Ishikawa (cell line): ENCODE measurements at regions not wholly inside any gene's neighbourhood (a gene's known extent, or its start where the extent isn't known, plus 50 kb on each side); places are given as distances from the start of the nearest gene placed in this dataset.

Experiments
- CEBPB ChIP-seq: IDR thresholded peaks from 2 replicates; pipeline ENCODE4 v1.6.1; 2012
- CREB1 ChIP-seq: IDR thresholded peaks from 2 replicates; pipeline ENCODE4 v1.6.1; 2012; ENCODE audit warnings: low read depth
- EGR1 ChIP-seq: IDR thresholded peaks from 2 replicates; pipeline ENCODE4 v1.6.1; 2012
- EP300 ChIP-seq: IDR thresholded peaks from 2 replicates; pipeline ENCODE4 v1.6.1; 2012; ENCODE audit warnings: borderline replicate concordance
- FOXM1 ChIP-seq: IDR thresholded peaks from 2 replicates; pipeline ENCODE4 v1.6.1; 2012; ENCODE audit warnings: low read depth, borderline replicate concordance
- NFIC ChIP-seq: IDR thresholded peaks from 2 replicates; pipeline ENCODE4 v1.6.1; 2012
- RAD21 ChIP-seq: IDR thresholded peaks from 2 replicates; pipeline ENCODE4 v1.6.1; 2012; ENCODE audit warnings: low read depth
- TAF1 ChIP-seq: IDR thresholded peaks from 2 replicates; pipeline ENCODE4 v1.6.1; 2012; ENCODE audit warnings: low read depth, mild to moderate bottlenecking
- TCF12 ChIP-seq: IDR thresholded peaks from 2 replicates; pipeline ENCODE4 v1.6.1; 2012; ENCODE audit warnings: low read depth
- TEAD4 ChIP-seq: IDR thresholded peaks from 2 replicates; pipeline ENCODE4 v1.6.1; 2012
- YY1 ChIP-seq: IDR thresholded peaks from 2 replicates; pipeline ENCODE4 v1.6.1; 2012; ENCODE audit warnings: low read depth
- ZBTB7A ChIP-seq: IDR thresholded peaks from 2 replicates; pipeline ENCODE4 v1.6.1; 2012; ENCODE audit warnings: low read depth
- TF ChIP-seq, protein P1 (sequence below): IDR thresholded peaks from 2 replicates; pipeline ENCODE4 v1.6.1; 2012
- TF ChIP-seq, protein P2 (sequence below): IDR thresholded peaks from 2 replicates; pipeline ENCODE4 v1.6.1; 2012; ENCODE audit warnings: low read depth, mild to moderate bottlenecking
- TF ChIP-seq, protein P3 (sequence below): IDR thresholded peaks from 2 replicates; pipeline ENCODE4 v1.6.1; 2012

DNA sequence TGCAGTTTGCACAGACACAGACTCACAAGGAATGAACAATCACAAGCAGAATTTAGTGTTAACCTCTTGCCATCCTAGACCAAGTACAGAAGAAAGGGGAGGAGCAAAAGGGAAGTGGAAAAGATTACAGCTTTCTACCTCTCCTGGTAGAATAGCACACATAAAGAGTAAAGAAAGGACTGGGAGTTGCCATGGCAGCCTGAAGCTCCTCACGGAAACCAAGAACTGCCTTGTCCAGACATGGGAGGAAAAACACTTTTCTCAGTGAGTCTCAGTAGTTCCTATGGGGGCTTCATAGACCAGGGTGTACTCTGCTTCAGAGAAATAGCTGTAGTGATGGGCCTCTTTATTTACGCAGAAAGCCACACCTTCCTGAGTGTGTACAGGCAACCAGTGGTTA, 114.7 kb upstream of the GAP43 start:
- TF ChIP-seq RAD21, result no peak
- no peak for TF ChIP-seq TEAD4
- no peak for TF ChIP-seq EGR1
- TF ChIP-seq, protein P1, sequence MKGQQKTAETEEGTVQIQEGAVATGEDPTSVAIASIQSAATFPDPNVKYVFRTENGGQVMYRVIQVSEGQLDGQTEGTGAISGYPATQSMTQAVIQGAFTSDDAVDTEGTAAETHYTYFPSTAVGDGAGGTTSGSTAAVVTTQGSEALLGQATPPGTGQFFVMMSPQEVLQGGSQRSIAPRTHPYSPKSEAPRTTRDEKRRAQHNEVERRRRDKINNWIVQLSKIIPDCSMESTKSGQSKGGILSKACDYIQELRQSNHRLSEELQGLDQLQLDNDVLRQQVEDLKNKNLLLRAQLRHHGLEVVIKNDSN, result no peak
- no peak for TF ChIP-seq CREB1
- no peak for TF ChIP-seq YY1
- TF ChIP-seq, protein P2, sequence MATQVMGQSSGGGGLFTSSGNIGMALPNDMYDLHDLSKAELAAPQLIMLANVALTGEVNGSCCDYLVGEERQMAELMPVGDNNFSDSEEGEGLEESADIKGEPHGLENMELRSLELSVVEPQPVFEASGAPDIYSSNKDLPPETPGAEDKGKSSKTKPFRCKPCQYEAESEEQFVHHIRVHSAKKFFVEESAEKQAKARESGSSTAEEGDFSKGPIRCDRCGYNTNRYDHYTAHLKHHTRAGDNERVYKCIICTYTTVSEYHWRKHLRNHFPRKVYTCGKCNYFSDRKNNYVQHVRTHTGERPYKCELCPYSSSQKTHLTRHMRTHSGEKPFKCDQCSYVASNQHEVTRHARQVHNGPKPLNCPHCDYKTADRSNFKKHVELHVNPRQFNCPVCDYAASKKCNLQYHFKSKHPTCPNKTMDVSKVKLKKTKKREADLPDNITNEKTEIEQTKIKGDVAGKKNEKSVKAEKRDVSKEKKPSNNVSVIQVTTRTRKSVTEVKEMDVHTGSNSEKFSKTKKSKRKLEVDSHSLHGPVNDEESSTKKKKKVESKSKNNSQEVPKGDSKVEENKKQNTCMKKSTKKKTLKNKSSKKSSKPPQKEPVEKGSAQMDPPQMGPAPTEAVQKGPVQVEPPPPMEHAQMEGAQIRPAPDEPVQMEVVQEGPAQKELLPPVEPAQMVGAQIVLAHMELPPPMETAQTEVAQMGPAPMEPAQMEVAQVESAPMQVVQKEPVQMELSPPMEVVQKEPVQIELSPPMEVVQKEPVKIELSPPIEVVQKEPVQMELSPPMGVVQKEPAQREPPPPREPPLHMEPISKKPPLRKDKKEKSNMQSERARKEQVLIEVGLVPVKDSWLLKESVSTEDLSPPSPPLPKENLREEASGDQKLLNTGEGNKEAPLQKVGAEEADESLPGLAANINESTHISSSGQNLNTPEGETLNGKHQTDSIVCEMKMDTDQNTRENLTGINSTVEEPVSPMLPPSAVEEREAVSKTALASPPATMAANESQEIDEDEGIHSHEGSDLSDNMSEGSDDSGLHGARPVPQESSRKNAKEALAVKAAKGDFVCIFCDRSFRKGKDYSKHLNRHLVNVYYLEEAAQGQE, result no peak
- no peak for TF ChIP-seq EP300
- TF ChIP-seq TCF12, result no peak
- no peak for TF ChIP-seq ZBTB7A
- TF ChIP-seq CEBPB, result no peak
- TF ChIP-seq, protein P3, sequence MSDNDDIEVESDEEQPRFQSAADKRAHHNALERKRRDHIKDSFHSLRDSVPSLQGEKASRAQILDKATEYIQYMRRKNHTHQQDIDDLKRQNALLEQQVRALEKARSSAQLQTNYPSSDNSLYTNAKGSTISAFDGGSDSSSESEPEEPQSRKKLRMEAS, result no peak
- TF ChIP-seq TAF1, result no peak
- TF ChIP-seq FOXM1, result no peak
- no peak for TF ChIP-seq NFIC

DNA sequence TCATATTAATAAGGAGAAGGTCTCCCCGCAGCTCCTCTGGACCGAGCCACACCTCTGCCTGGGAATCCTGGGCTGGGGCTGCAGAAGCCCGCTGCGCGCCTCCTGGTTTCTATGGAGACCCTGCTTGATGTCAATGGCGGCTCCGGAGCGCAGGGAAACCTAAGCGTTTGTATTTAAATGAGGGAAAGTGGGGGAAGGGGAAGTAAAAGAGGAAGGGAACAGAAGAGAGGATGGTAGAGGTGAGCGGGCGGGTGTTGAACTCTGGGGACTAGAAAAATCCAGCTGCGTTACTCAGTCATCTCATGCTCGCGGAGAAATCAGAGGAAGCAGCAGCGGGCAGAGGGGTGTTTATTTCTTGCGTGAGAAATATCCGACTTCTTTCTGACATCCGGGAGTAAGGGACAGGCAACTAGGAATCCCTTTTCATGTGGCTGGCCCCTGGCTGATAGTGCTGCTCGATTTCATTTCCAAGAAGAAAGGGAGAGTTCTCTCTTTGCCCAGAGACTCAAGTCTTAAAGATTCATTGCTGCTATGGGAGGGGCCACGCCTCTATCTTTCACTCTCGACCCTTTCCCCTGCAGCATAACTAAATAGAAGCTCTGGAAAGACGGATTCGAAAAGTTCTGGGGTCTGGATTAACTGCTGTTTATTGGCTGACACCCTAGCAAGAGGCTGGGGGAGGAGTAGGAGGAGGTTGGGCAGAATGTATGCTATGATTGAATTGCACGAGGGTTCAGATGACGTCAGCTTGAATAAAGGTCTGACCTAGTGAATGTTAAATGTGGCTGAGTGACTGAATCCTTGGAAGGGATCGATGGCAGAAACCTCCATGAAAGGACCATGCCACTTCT, 110.5 kb upstream of the GAP43 start:
- TF ChIP-seq TEAD4 (peak; percentile 19; the same call in 1 of the 2 replicates), NFIC (no peak), CEBPB (no peak), ZBTB7A (0 out of 2 replicates have a peak, but pooled peaks have one; percentile 26), TAF1 (0 out of 2 replicates have a peak, but pooled peaks have one; percentile 34), YY1 (peak; percentile 79), CREB1 (peak; percentile 33; the same call in 1 of the 2 replicates), EGR1 (no peak)
- TF ChIP-seq, protein P3, result peak; percentile 2; the same call in 1 of the 2 replicates

DNA sequence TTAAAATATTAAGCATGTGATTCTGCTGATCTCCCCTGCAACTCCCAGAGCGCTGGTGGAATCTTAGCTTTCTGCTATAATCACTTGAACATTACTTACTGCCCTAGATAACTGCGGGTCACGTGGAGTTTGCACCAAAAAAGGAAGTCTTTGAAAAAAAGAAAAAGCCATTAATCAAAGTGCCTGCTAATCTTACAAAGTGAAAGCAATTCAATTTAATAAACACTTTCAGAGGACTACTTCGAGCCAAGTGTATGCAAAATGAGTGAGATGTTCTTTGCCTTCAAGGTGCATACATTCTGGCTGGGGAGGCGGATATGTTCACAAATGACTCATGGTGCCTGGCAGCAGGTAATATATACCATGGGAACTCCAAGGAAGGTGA, 109.9 kb upstream of the GAP43 start:
- TF ChIP-seq TEAD4 (no peak), TCF12 (no peak; the same call in 1 of the 2 replicates), CREB1 (no peak; the same call in 1 of the 2 replicates), NFIC (peak; percentile 28; the same call in 1 of the 2 replicates), FOXM1 (no peak), RAD21 (no peak), EGR1 (no peak), YY1 (no peak), ZBTB7A (no peak), EP300 (peak; percentile 10; the same call in 1 of the 2 replicates), CEBPB (no peak), TAF1 (no peak)
- TF ChIP-seq, protein P2, result no peak
- TF ChIP-seq, protein P3, result no peak
- TF ChIP-seq, protein P1, result peak; percentile 85

DNA sequence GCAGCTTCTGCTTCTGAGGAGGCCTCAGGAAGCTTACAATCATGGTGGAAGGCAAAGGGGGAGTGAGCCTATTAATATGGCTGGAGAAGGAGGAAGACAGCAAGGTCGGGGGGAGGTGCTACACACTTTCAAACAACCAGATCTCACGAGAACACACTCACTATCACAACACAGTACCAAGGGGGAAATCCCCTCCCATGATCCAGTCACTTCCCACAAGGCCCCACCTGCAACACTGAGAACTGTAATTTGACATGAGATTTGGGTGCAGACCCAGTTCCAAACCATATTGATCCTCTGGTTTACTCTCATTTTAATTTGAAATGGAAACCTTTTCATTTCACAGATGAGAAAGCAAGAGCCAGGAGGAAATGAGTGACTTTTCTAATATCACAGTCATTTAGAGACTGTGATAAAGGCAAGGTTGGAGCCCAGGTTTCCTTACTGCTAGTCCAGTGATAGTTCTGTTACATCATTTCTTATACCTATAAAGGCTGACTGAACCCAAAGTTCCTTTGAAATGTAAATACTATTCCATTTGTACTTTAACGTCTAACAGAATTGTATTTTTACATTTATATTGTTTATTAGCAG, 105.8 kb upstream of the GAP43 start:
- TF ChIP-seq, protein P1, result no peak
- TF ChIP-seq, protein P3, result no peak
- TF ChIP-seq EGR1, result no peak
- TF ChIP-seq TCF12, result no peak
- TF ChIP-seq TAF1, result no peak
- no peak for TF ChIP-seq ZBTB7A
- no peak for TF ChIP-seq NFIC
- TF ChIP-seq FOXM1, result no peak
- TF ChIP-seq RAD21, result no peak
- no peak for TF ChIP-seq CREB1
- no peak for TF ChIP-seq TEAD4
- no peak for TF ChIP-seq CEBPB
- no peak for TF ChIP-seq YY1
- TF ChIP-seq EP300, result no peak
